Epidermal melanocyte (primary cell): ENCODE measurements at regions not wholly inside any gene's neighbourhood (a gene's known extent, or its start where the extent isn't known, plus 50 kb on each side); places are given as distances from the start of the nearest gene placed in this dataset.
A peak's percentile ranks its signal among the peaks of the same experiment; 100 is the strongest.
"Not testable (repeated sequence)": the region's sequence is repeated elsewhere in the genome, so short reads cannot be mapped to it uniquely, and the experiment has no call there.

Experiments used
- DNase-seq: peaks from one replicate; pipeline ENCODE4 v3.0.0; 2011; ENCODE audit warnings: low spot score; ENCODE audit not compliant: insufficient read length

- DNase-seq, result no peak
Measured at GRCh38 chr3:11739706-11740105, 96.0 kb upstream of the VGLL4 start.

- DNase-seq, result no peak
Measured at GRCh38 chr3:11739123-11739522, 95.4 kb upstream of the VGLL4 start.

- DNase-seq, result no peak
Measured at GRCh38 chr3:11737742-11738141, 94.0 kb upstream of the VGLL4 start.

GRCh38 chr3:11736136-11736833, 92.6 kb upstream of the VGLL4 start:
- DNase-seq, result no peak

GRCh38 chr3:11735638-11736037, 91.9 kb upstream of the VGLL4 start:
- no peak for DNase-seq

GRCh38 chr3:11735111-11735510, 91.4 kb upstream of the VGLL4 start:
- not testable (repeated sequence) for DNase-seq

GRCh38 chr3:11733914-11734313, 90.2 kb upstream of the VGLL4 start:
- DNase-seq, result no peak

- no peak for DNase-seq
Measured at GRCh38 chr3:11727207-11727606, 83.5 kb upstream of the VGLL4 start.

- DNase-seq, result no peak
Measured at GRCh38 chr3:11726146-11726545, 82.4 kb upstream of the VGLL4 start.

- DNase-seq, result not testable (repeated sequence)
Measured at GRCh38 chr3:11725340-11725641, 81.6 kb upstream of the VGLL4 start.

GRCh38 chr3:11724615-11725339, 81.1 kb upstream of the VGLL4 start:
- no peak for DNase-seq

- DNase-seq, result no peak
Measured at GRCh38 chr3:11721479-11721878, 77.8 kb upstream of the VGLL4 start.

GRCh38 chr3:11720917-11721411, 77.2 kb upstream of the VGLL4 start:
- no peak for DNase-seq

GRCh38 chr3:11720304-11720898, 76.7 kb upstream of the VGLL4 start:
- DNase-seq, result peak; percentile 64

GRCh38 chr3:11719406-11720303, 75.9 kb upstream of the VGLL4 start:
- DNase-seq, result peak; percentile 88

GRCh38 chr3:11718637-11719405, 75.1 kb upstream of the VGLL4 start:
- peak; percentile 71 for DNase-seq

GRCh38 chr3:11717768-11718636, 74.3 kb upstream of the VGLL4 start:
- peak; percentile 67 for DNase-seq

- DNase-seq, result no peak
Measured at GRCh38 chr3:11717301-11717700, 73.6 kb upstream of the VGLL4 start.

GRCh38 chr3:11716573-11717290, 73.0 kb upstream of the VGLL4 start:
- no peak for DNase-seq
